ENCODE measurements at regions not wholly inside any gene's neighbourhood (a gene's known extent, or its start where the extent isn't known, plus 50 kb on each side); places are given as distances from the start of the nearest gene placed in this dataset.

DNA sequence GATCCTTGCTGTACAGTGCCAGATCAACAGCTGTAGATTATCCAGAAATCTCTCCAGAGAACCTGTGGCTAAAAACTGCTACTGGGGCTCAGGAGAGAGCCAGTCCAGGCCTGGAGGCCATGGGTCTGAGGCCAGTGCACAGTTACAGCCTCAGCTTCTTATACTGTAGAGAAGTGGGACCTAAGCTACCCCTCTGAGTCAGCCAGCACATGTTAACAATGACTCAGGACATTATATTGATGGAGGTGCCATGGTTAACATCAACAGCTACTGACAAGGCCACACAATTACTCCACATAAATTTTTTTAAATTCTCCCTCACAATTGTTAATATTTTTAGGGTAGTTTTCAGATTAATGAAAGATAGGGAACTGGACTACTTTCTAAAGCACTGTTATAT lies 138.5 kb downstream of the RBM26 start:
- no peak for DNase-seq (ENCODE audit: low spot score)
- Mint-ChIP-seq H3K27ac (no peak overlapping the region), H3K27me3 (ENCODE audit: insufficient read depth) (peaks cover 12% of the 10 kb centered on the region), H3K4me3 (no peak overlapping the region), H3K36me3 (ENCODE audit: low read depth) (no peaks in the 10 kb centered on the region), H3K9me3 (no peaks in the 10 kb centered on the region), H3K4me1 (ENCODE audit: low read depth) (no peaks in the 10 kb centered on the region)
- intact Hi-C loops (cut with micrococcal nuclease), result no loop called here

GRCh38 chr13:79258489-79258888 lies 147.6 kb downstream of the RBM26 start:
- H3K27ac Mint-ChIP-seq, result no peak overlapping the region
- peaks cover 5% of the 10 kb centered on the region for H3K27me3 Mint-ChIP-seq (ENCODE audit: insufficient read depth)
- H3K4me3 Mint-ChIP-seq, result no peak overlapping the region
- no peaks in the 10 kb centered on the region for H3K36me3 Mint-ChIP-seq (ENCODE audit: low read depth)
- DNase-seq (ENCODE audit: low spot score), result no peak
- intact Hi-C loops (cut with micrococcal nuclease), result loop anchor here (5.0 kb wide), 1 partner anchor 1121 kb away; no protein-coding TSS in a partner anchor
- H3K4me1 Mint-ChIP-seq (ENCODE audit: low read depth), result no peaks in the 10 kb centered on the region
- no peaks in the 10 kb centered on the region for H3K9me3 Mint-ChIP-seq

DNA sequence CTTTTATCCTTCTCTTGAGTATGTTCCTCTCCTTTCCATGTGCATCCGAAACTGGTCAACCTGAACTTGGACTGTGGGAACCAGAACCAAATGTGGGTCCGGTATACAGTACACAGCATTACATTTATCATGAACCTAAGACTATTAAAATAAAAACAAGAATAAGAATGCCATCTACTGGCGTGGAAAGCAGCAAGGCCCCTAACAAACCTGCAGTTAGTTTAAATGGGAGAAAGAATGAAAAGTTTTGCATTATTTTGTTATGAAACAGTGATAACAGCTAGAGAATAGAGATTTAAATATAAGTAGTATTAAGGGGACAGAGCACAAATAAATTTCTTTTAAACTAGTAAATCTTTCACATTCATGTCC lies 159.5 kb downstream of the RBM26 start:
- Mint-ChIP-seq H3K4me1 (ENCODE audit: low read depth) (no peaks in the 10 kb centered on the region), H3K27ac (no peak overlapping the region), H3K9me3 (no peaks in the 10 kb centered on the region)

DNA sequence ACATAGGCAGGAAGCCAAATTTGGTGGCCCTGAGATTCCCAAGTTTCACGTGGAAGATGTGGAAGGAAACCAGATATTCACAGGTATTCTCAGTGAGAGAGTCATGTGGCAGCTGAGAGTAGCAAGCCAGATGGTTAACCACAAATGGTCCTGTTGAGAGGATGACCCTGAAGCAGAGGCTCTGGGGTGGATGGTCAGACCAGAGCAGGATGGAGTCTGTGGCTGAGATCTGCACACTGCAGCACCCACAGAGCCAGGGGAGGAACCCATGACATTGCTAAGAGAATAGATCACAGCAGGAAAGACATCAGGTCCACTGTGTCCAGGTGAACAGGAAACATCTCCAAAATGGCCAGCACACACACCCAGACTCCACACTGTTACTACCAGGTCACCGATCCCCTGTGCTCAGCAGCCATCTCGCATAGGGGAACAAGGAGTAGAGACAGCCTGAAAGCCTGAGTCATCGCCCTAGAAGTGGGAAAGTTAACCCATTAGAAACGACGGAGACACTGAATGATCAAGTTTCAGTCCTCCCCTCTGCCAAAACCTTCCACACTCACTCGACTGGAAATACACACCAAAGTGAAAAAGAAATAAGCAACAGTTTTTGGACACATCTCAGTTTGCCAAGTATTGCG lies 160.0 kb downstream of the RBM26 start:
- Mint-ChIP-seq H3K36me3 (ENCODE audit: low read depth) (no peaks in the 10 kb centered on the region), H3K27me3 (ENCODE audit: insufficient read depth) (peaks cover 1% of the 10 kb centered on the region), H3K4me3 (no peak overlapping the region), H3K9me3 (no peaks in the 10 kb centered on the region), H3K4me1 (ENCODE audit: low read depth) (no peaks in the 10 kb centered on the region), H3K27ac (no peak overlapping the region)
- intact Hi-C loops (cut with micrococcal nuclease), result loop anchor here (5.0 kb wide), 1 partner anchor 269 kb away; no protein-coding TSS in a partner anchor
- no peak for DNase-seq (ENCODE audit: low spot score)

More for the DNA sequence above, 159.5 kb downstream of the RBM26 start:
- Mint-ChIP-seq H3K4me3 (no peak overlapping the region), H3K36me3 (ENCODE audit: low read depth) (no peaks in the 10 kb centered on the region), H3K27me3 (ENCODE audit: insufficient read depth) (peaks cover 3% of the 10 kb centered on the region)
- intact Hi-C loops (cut with micrococcal nuclease), result loop anchor here (5.0 kb wide), 1 partner anchor 269 kb away; no protein-coding TSS in a partner anchor
- no peak for DNase-seq (ENCODE audit: low spot score)

DNA sequence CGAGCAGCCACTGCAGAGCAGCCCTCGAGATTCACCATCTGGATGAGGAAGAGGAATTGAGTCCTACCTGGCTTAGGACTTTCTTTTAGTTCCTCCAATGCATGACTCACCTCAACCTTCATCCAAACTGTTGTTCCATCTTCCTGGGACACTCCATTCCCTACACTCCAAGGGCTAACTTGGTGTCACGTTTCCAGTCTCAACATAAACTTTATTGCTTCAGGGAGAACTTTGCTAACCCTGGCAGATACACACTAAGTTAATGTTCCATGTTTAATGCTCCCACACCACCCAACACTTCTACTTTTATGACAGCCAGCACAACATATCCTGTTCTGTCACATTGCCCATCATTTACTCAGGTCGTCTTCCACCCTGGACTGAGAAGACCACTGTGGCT lies 164.4 kb downstream of the RBM26 start:
- Mint-ChIP-seq H3K27ac (no peak overlapping the region), H3K9me3 (no peaks in the 10 kb centered on the region), H3K4me3 (no peak overlapping the region), H3K36me3 (ENCODE audit: low read depth) (no peaks in the 10 kb centered on the region), H3K27me3 (ENCODE audit: insufficient read depth) (peaks cover 5% of the 10 kb centered on the region), H3K4me1 (ENCODE audit: low read depth) (no peaks in the 10 kb centered on the region)
- intact Hi-C loops (cut with micrococcal nuclease), result no loop called here
- no peak for DNase-seq (ENCODE audit: low spot score)

GRCh38 chr13:79237981-79238380 lies 168.1 kb downstream of the RBM26 start:
- Mint-ChIP-seq H3K27ac (no peak overlapping the region), H3K4me1 (ENCODE audit: low read depth) (no peaks in the 10 kb centered on the region), H3K36me3 (ENCODE audit: low read depth) (no peaks in the 10 kb centered on the region), H3K27me3 (ENCODE audit: insufficient read depth) (peaks cover 8% of the 10 kb centered on the region), H3K4me3 (no peak overlapping the region), H3K9me3 (no peaks in the 10 kb centered on the region)
- DNase-seq (ENCODE audit: low spot score), result no peak
- intact Hi-C loops (cut with micrococcal nuclease), result no loop called here

- H3K4me1 Mint-ChIP-seq (ENCODE audit: low read depth), result no peaks in the 10 kb centered on the region
- peaks cover 5% of the 10 kb centered on the region for H3K27me3 Mint-ChIP-seq (ENCODE audit: insufficient read depth)
- no peaks in the 10 kb centered on the region for H3K36me3 Mint-ChIP-seq (ENCODE audit: low read depth)
- H3K9me3 Mint-ChIP-seq, result no peaks in the 10 kb centered on the region
- no peak overlapping the region for H3K27ac Mint-ChIP-seq
- no peak overlapping the region for H3K4me3 Mint-ChIP-seq
- no peak for DNase-seq (ENCODE audit: low spot score)
- intact Hi-C loops (cut with micrococcal nuclease), result no loop called here
Observed at GRCh38 chr13:79231887-79232286, 174.2 kb downstream of the RBM26 start.

GRCh38 chr13:79229761-79230160 lies 176.3 kb downstream of the RBM26 start:
- intact Hi-C loops (cut with micrococcal nuclease), result no loop called here
- no peaks in the 10 kb centered on the region for H3K4me1 Mint-ChIP-seq (ENCODE audit: low read depth)
- DNase-seq (ENCODE audit: low spot score), result no peak
- no peak overlapping the region for H3K4me3 Mint-ChIP-seq
- peaks cover 12% of the 10 kb centered on the region for H3K27me3 Mint-ChIP-seq (ENCODE audit: insufficient read depth)
- no peaks in the 10 kb centered on the region for H3K36me3 Mint-ChIP-seq (ENCODE audit: low read depth)
- no peak overlapping the region for H3K27ac Mint-ChIP-seq
- no peaks in the 10 kb centered on the region for H3K9me3 Mint-ChIP-seq

- H3K27ac Mint-ChIP-seq, result no peak overlapping the region
- intact Hi-C loops (cut with micrococcal nuclease), result no loop called here
- H3K36me3 Mint-ChIP-seq (ENCODE audit: low read depth), result no peaks in the 10 kb centered on the region
- no peak overlapping the region for H3K4me3 Mint-ChIP-seq
- H3K4me1 Mint-ChIP-seq (ENCODE audit: low read depth), result no peaks in the 10 kb centered on the region
- H3K27me3 Mint-ChIP-seq (ENCODE audit: insufficient read depth), result peaks cover 13% of the 10 kb centered on the region
- no peak for DNase-seq (ENCODE audit: low spot score)
- H3K9me3 Mint-ChIP-seq, result no peaks in the 10 kb centered on the region
Observed at GRCh38 chr13:79228972-79229371, 177.1 kb downstream of the RBM26 start.

DNA sequence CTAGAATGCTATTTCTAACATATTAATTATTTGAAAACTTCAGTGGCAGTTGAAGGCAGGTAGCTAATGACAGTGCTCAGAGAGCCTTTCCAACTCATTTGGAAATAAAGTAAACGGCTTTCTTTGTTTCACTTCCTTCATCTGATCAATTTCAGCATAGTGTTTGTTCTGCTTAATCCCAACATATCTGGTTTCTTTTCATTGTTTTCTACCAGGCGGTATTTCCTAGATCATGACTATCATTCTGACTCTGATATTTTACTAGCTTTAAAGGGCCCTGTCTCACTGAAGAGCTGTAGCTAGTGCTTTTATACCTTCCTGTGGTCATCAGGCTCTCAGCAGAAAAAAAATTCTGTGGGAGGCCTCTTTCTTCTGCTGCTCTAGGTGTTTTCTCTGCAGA lies 178.6 kb downstream of the RBM26 start:
- Mint-ChIP-seq H3K4me1 (ENCODE audit: low read depth) (no peaks in the 10 kb centered on the region), H3K4me3 (no peak overlapping the region), H3K27ac (no peak overlapping the region), H3K27me3 (ENCODE audit: insufficient read depth) (peaks cover 15% of the 10 kb centered on the region), H3K9me3 (no peaks in the 10 kb centered on the region), H3K36me3 (ENCODE audit: low read depth) (no peaks in the 10 kb centered on the region)
- no peak for DNase-seq (ENCODE audit: low spot score)
- intact Hi-C loops (cut with micrococcal nuclease), result no loop called here

GRCh38 chr13:79226938-79227337 lies 179.1 kb downstream of the RBM26 start:
- H3K4me3 Mint-ChIP-seq, result no peak overlapping the region
- H3K9me3 Mint-ChIP-seq, result no peaks in the 10 kb centered on the region
- no peak for DNase-seq (ENCODE audit: low spot score)
- intact Hi-C loops (cut with micrococcal nuclease), result no loop called here
- H3K27ac Mint-ChIP-seq, result no peak overlapping the region
- peaks cover 17% of the 10 kb centered on the region for H3K27me3 Mint-ChIP-seq (ENCODE audit: insufficient read depth)
- no peaks in the 10 kb centered on the region for H3K4me1 Mint-ChIP-seq (ENCODE audit: low read depth)
- no peaks in the 10 kb centered on the region for H3K36me3 Mint-ChIP-seq (ENCODE audit: low read depth)

DNA sequence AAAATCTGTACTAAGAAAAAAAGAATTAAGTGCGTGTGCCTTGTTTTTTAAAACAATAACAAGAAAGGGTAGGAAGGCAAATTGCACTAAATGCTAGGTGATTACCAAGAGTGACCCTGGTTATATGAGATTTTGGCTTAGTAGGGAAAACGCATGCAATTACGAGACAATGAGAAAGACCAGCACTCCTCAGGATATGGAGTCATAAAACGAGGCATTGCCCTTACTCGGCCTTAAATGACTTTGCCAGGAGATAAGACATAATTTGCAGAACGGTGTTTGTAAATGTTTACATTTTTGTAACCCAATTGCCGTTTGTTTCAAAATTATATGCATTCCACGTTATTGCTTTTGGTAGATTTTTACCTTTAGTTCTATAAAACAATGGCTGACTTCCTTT lies 179.8 kb downstream of the RBM26 start:
- intact Hi-C loops (cut with micrococcal nuclease), result no loop called here
- H3K36me3 Mint-ChIP-seq (ENCODE audit: low read depth), result no peaks in the 10 kb centered on the region
- H3K4me1 Mint-ChIP-seq (ENCODE audit: low read depth), result no peaks in the 10 kb centered on the region
- no peak overlapping the region for H3K4me3 Mint-ChIP-seq
- no peak overlapping the region for H3K27ac Mint-ChIP-seq
- DNase-seq (ENCODE audit: low spot score), result no peak
- H3K27me3 Mint-ChIP-seq (ENCODE audit: insufficient read depth), result peaks cover 20% of the 10 kb centered on the region
- H3K9me3 Mint-ChIP-seq, result no peaks in the 10 kb centered on the region

GRCh38 chr13:79225487-79226232 lies 180.4 kb downstream of the RBM26 start:
- intact Hi-C loops (cut with micrococcal nuclease), result no loop called here
- H3K4me1 Mint-ChIP-seq (ENCODE audit: low read depth), result no peaks in the 10 kb centered on the region
- H3K9me3 Mint-ChIP-seq, result no peaks in the 10 kb centered on the region
- DNase-seq (ENCODE audit: low spot score), result no peak
- H3K36me3 Mint-ChIP-seq (ENCODE audit: low read depth), result no peaks in the 10 kb centered on the region
- peaks cover 20% of the 10 kb centered on the region for H3K27me3 Mint-ChIP-seq (ENCODE audit: insufficient read depth)
- no peak overlapping the region for H3K4me3 Mint-ChIP-seq
- H3K27ac Mint-ChIP-seq, result no peak overlapping the region
